Heart left ventricle (tissue), 13 donors: ENCODE measurements at regions not wholly inside any gene's neighbourhood (a gene's known extent, or its start where the extent isn't known, plus 50 kb on each side); places are given as distances from the start of the nearest gene placed in this dataset.

Source experiments
- POLR2A ChIP-seq, 2 donors: fragments of 450-650 bp; IDR thresholded peaks; one replicate each; pipeline ENCODE4 v1.6.1; 2017; ENCODE audit warnings: antibody characterized with exemption in 2 of 2, mild to moderate bottlenecking in 2 of 2, moderate library complexity in 2 of 2
- TF ChIP-seq, protein P1 (sequence below), 12 donors: fragments of 200-600 bp; sonication (generic) in 4 of 12; IDR thresholded peaks; one replicate each; pipeline versions ENCODE4 v1.5.0 to v1.8.0; 2018 to 2022; ENCODE audit warnings: antibody characterized with exemption in 12 of 12, mild to moderate bottlenecking in 5 of 12
- donor health status: ischemic (EF 13 %, LVEDD 7.1; RV severe dilation, severe dysfunction).
- donor health status: DM: no; HTN: yes; CAD: no.
- donor health status: DM: no; HTN: no; CAD: no.
- donor health status: ischemic (EF 25% LVEDD 6.9; RV normal size, moderate dysfunction).
- donor health status: ischemic (EF 25% LVEDD 5.7; RV mildly dilated, moderate dysfunction).
- donor health status: ischemic (EF 35%, LVEDD 5.7; RV mildly dilated, moderate dysfunction).
- donor health status: nonischemic (EF 11% LVEDD 7.7; RV severe dilation, severe dysfunction).
- donor health status: DM: yes; HTN: yes; CAD: no.
- donor health status: PGD.
- donor health status: ischemic (EF 29% LVEDD 5.4; RV normal size, mild dysfunction).
- donor health status: nonischemic (EF 23%, LVEDD 6.1; RV moderate dilation, normal function).

GRCh38 chr2:105649534-105649933 is 95.2 kb upstream of the NCK2 start:
- TF ChIP-seq, protein P1, sequence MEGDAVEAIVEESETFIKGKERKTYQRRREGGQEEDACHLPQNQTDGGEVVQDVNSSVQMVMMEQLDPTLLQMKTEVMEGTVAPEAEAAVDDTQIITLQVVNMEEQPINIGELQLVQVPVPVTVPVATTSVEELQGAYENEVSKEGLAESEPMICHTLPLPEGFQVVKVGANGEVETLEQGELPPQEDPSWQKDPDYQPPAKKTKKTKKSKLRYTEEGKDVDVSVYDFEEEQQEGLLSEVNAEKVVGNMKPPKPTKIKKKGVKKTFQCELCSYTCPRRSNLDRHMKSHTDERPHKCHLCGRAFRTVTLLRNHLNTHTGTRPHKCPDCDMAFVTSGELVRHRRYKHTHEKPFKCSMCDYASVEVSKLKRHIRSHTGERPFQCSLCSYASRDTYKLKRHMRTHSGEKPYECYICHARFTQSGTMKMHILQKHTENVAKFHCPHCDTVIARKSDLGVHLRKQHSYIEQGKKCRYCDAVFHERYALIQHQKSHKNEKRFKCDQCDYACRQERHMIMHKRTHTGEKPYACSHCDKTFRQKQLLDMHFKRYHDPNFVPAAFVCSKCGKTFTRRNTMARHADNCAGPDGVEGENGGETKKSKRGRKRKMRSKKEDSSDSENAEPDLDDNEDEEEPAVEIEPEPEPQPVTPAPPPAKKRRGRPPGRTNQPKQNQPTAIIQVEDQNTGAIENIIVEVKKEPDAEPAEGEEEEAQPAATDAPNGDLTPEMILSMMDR (IDR thresholded peaks at IDR 0.05) = no peak
- no peak for TF ChIP-seq POLR2A (IDR thresholded peaks at IDR 0.05)
